ENCODE measurements at regions not wholly inside any gene's neighbourhood (a gene's known extent, or its start where the extent isn't known, plus 50 kb on each side); places are given as distances from the start of the nearest gene placed in this dataset.
A peak's percentile ranks its signal among the peaks of the same experiment; 100 is the strongest.

DNA sequence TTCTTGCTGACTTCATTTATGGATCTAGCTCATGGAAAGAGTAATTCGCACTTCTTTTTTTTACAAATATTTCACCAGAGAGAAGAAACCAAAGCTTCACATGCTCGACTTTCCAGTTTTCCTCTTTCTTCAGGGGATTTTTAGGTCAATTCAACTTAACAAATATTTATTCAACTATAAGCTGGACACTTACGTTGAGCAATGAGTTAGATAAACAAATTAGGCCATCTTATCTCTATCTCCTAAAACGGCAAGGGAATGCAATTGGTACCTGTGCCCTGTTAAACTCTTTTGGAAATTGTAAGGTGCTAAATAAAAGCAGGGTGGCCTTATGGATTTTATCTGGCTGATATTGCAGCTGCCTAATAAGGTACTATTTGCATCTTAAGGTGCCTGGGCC lies 145.1 kb upstream of the RAI14 start:
- no peak for DNase-seq
- peaks cover 36% of the 10 kb centered on the region for H3K4me1 Mint-ChIP-seq
- TF ChIP-seq, protein P1, sequence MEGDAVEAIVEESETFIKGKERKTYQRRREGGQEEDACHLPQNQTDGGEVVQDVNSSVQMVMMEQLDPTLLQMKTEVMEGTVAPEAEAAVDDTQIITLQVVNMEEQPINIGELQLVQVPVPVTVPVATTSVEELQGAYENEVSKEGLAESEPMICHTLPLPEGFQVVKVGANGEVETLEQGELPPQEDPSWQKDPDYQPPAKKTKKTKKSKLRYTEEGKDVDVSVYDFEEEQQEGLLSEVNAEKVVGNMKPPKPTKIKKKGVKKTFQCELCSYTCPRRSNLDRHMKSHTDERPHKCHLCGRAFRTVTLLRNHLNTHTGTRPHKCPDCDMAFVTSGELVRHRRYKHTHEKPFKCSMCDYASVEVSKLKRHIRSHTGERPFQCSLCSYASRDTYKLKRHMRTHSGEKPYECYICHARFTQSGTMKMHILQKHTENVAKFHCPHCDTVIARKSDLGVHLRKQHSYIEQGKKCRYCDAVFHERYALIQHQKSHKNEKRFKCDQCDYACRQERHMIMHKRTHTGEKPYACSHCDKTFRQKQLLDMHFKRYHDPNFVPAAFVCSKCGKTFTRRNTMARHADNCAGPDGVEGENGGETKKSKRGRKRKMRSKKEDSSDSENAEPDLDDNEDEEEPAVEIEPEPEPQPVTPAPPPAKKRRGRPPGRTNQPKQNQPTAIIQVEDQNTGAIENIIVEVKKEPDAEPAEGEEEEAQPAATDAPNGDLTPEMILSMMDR (IDR thresholded peaks at IDR 0.05) = no peak
- H3K36me3 Mint-ChIP-seq (ENCODE audit: low read depth) = no peaks in the 10 kb centered on the region
- H3K9me3 Mint-ChIP-seq = peaks cover 5% of the 10 kb centered on the region
- no peak overlapping the region for H3K4me3 Mint-ChIP-seq
- no peak overlapping the region for H3K27ac Mint-ChIP-seq
- H3K27me3 Mint-ChIP-seq (ENCODE audit: low read depth, poor library complexity) = no peaks in the 10 kb centered on the region

DNA sequence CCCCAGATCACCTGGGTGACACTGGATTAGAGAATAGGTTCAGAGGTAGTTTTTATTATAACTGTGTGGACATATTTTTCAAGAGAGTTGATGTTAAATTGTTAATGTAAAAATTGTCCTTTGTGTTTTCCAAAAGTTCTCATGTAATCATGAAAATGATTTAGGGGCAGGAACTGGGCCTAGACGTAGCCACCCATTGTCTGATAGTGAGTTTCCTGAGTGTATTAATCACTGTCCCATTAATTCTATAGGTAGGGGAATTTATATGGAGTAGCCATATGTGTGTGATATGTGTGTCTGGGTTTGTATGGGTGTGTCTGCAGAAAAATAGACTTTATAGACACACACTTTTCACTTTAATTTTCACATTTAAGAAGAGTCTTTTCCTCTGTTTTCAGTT lies 144.6 kb upstream of the RAI14 start:
- no peak for DNase-seq
- Mint-ChIP-seq H3K4me1 (peaks cover 36% of the 10 kb centered on the region), H3K27ac (no peak overlapping the region)

DNA sequence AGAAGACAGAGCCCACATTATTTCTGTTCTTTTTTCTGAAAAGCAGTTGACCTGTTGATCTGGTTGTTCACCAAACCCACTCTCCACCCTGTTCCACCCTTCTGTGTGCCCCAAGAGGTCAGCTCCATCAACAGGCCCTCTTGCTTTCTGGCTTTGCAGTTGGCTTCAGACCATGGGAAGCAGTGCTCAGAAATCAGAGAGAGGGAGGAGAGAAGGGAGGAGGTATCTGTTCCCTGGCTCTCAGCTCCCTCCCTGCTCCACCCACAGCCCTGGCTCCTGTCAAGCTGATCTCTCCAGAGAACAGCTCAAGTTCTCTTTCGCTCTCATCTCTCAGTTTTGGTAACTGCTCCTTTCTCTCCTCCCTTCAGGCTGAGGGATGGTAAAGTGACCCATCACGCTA lies 144.2 kb upstream of the RAI14 start:
- Mint-ChIP-seq H3K27me3 (ENCODE audit: low read depth, poor library complexity) (peaks cover 4% of the 10 kb centered on the region), H3K4me3 (peak overlapping the region; percentile 7), H3K36me3 (ENCODE audit: low read depth) (no peaks in the 10 kb centered on the region), H3K9me3 (no peaks in the 10 kb centered on the region), H3K4me1 (peaks cover 36% of the 10 kb centered on the region), H3K27ac (peak overlapping the region; percentile 5)
- peak; percentile 23 for DNase-seq
- TF ChIP-seq, protein P1 (IDR thresholded peaks at IDR 0.05) = no peak

More for the DNA sequence above, 144.6 kb upstream of the RAI14 start:
- peaks cover under 1% of the 10 kb centered on the region for H3K9me3 Mint-ChIP-seq
- no peak overlapping the region for H3K4me3 Mint-ChIP-seq
- H3K36me3 Mint-ChIP-seq (ENCODE audit: low read depth) = no peaks in the 10 kb centered on the region
- H3K27me3 Mint-ChIP-seq (ENCODE audit: low read depth, poor library complexity) = no peaks in the 10 kb centered on the region
- TF ChIP-seq, protein P1 (IDR thresholded peaks at IDR 0.05) = no peak

DNA sequence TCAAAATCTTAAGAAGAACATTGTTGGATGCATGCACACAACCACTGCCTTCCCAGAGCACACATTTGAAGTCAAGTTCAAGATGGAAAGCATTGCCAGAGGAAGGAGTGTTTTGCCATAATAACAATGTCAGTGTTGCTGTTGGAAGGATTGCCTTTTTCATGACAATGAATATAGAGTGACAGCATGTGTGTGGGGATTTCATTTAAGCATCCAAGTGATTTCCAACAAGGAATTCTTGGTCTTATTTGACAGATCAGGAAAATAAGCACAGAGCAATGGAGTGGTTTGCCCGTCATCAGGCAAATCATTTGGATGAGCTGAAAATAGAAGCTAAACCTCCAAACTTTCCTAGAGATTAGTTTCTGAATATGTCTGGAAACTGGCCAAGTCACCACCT lies 140.0 kb upstream of the RAI14 start:
- TF ChIP-seq, protein P1 (IDR thresholded peaks at IDR 0.05) = no peak
- peaks cover 17% of the 10 kb centered on the region for H3K4me1 Mint-ChIP-seq
- no peak overlapping the region for H3K4me3 Mint-ChIP-seq
- no peak overlapping the region for H3K27ac Mint-ChIP-seq
- no peaks in the 10 kb centered on the region for H3K9me3 Mint-ChIP-seq
- DNase-seq = no peak
- H3K27me3 Mint-ChIP-seq (ENCODE audit: low read depth, poor library complexity) = peaks cover 9% of the 10 kb centered on the region
- no peaks in the 10 kb centered on the region for H3K36me3 Mint-ChIP-seq (ENCODE audit: low read depth)

DNA sequence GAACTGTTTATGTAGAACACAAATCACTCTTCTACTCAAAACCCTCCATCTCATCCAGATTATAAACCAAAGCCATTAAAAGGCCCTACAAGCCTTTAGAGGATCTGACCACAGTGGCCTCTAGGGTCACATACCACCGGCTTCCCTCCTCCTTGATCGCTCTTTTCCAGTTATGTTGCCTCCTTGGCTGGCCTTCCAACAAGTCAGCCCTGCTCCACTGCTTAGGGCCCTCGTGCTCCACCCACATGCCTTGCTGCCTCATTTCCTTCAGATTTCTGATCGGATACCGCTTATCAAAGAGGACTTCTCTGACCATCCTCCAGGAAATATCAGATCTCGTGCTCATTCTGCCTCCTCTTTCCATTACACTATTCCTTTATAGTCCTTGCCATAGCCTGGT lies 139.4 kb upstream of the RAI14 start:
- no peak for DNase-seq
- Mint-ChIP-seq H3K36me3 (ENCODE audit: low read depth) (no peaks in the 10 kb centered on the region), H3K9me3 (no peaks in the 10 kb centered on the region), H3K27ac (no peak overlapping the region), H3K27me3 (ENCODE audit: low read depth, poor library complexity) (peaks cover 9% of the 10 kb centered on the region), H3K4me3 (no peak overlapping the region), H3K4me1 (peaks cover 11% of the 10 kb centered on the region)
- TF ChIP-seq, protein P1 (IDR thresholded peaks at IDR 0.05) = no peak

DNA sequence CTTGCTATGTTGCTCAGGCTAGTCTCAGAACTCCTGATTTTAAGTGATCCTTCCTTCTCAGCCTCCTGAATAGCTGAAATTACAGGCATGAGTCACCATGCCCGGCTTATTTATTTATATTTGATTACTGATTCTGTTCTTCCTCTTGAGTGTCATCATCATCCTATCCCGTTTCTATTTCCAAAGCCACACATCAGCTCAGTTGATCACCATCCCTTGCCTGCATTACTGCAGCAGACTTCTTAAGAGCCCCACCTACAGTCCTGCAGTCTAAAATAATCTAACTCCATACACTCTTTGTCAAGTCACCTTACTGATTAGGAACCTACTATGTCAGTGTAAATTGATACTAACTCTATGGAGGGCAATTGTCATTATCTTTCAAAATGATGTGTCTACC lies 138.9 kb upstream of the RAI14 start:
- no peak for DNase-seq
- no peaks in the 10 kb centered on the region for H3K9me3 Mint-ChIP-seq
- no peak overlapping the region for H3K27ac Mint-ChIP-seq
- peaks cover 9% of the 10 kb centered on the region for H3K27me3 Mint-ChIP-seq (ENCODE audit: low read depth, poor library complexity)
- TF ChIP-seq, protein P1 (IDR thresholded peaks at IDR 0.05) = no peak
- peaks cover 6% of the 10 kb centered on the region for H3K4me1 Mint-ChIP-seq
- no peaks in the 10 kb centered on the region for H3K36me3 Mint-ChIP-seq (ENCODE audit: low read depth)
- no peak overlapping the region for H3K4me3 Mint-ChIP-seq
